GM12878 (cell line): ENCODE measurements at regions not wholly inside any gene's neighbourhood (a gene's known extent, or its start where the extent isn't known, plus 50 kb on each side); places are given as distances from the start of the nearest gene placed in this dataset.

Experiments used
- ATAC-seq: fragments of 200-7000 bp; cut with Tn5 transposase; 3 replicates; pipeline ENCODE4 v1.9.1; 2020; ENCODE audit warnings: mild to moderate bottlenecking, moderate library complexity
- BruUV-seq: library from RNA; stranded (reverse); fragments of 400-500 nt; replicated peaks from 2 replicates; lab custom pipeline; 2021; lab: Mats Ljungman, UMichigan
- CTCF ChIA-PET: fragments of 300-600 bp; sonication (Branson Sonifier 250); formaldehyde crosslinking; extraction: SDS; loops from one replicate; lab custom pipeline; 2021; ENCODE audit warnings: inconsistent platforms; lab: Yijun Ruan, JAX
- POLR2A ChIA-PET: fragments of 350-600 bp; formaldehyde crosslinking; extraction: SDS; loops from one replicate; lab custom pipeline; 2021; ENCODE audit warnings: inconsistent platforms; lab: Charles Lee
- RAD21 ChIA-PET: fragments of 300-600 bp; sonication (Branson Sonifier 250); formaldehyde crosslinking; loops from one replicate; lab custom pipeline; 2023; ENCODE audit warnings: antibody characterized with exemption; ENCODE audit not compliant: unreplicated experiment; lab: Charles Lee
- SMC1A ChIA-PET: fragments of 300-600 bp; sonication (Branson Sonifier 250); formaldehyde crosslinking; loops from one replicate; lab custom pipeline; 2023; ENCODE audit not compliant: unreplicated experiment, uncharacterized antibody; lab: Charles Lee
- DNase-seq: peaks from one replicate; pipeline ENCODE4 v3.0.0-alpha.2; 2011; ENCODE audit warnings: low read depth, low spot score
- FAIRE-seq: peaks from 3 replicates; lab custom pipeline; 2011; peaks lifted over from hg19 to GRCh38; lab: Jason Lieb, UNC
- H2AFZ ChIP-seq: 2 replicates; pipeline ENCODE4 v1.6.0; 2011; ENCODE audit warnings: low read depth, low read length, control low read depth; ENCODE audit not compliant: control insufficient read depth
- H3K27ac ChIP-seq: 2 replicates; pipeline ENCODE4 v1.5.1; 2011; ENCODE audit warnings: control low read depth; ENCODE audit not compliant: control insufficient read depth, insufficient read depth
- H3K27me3 ChIP-seq, 2 experiments: replicated peaks in 1 of 2; 2 replicates each; pipeline versions ENCODE4 v1.6.0 to v1.6.1; 2011; ENCODE audit warnings: low read length in 1 of 2; ENCODE audit not compliant: control insufficient read depth in 2 of 2, insufficient read depth in 2 of 2
- H3K36me3 ChIP-seq, 2 experiments: 2 replicates each; pipeline ENCODE4 v1.5.1; 2011; ENCODE audit warnings: low read length in 1 of 2; ENCODE audit not compliant: control insufficient read depth in 2 of 2, insufficient read depth in 2 of 2
- H3K4me1 ChIP-seq: 2 replicates; pipeline ENCODE4 v1.6.1; 2011; ENCODE audit warnings: mild to moderate bottlenecking, low read length, moderate library complexity, mixed read lengths; ENCODE audit not compliant: control insufficient read depth, insufficient read depth
- H3K4me2 ChIP-seq: 2 replicates; pipeline ENCODE4 v1.6.0; 2011; ENCODE audit warnings: control low read depth; ENCODE audit not compliant: control insufficient read depth, insufficient read depth
- H3K4me3 ChIP-seq: fragments of 200-600 bp; sonication (generic); 2 replicates; pipeline ENCODE4 v1.5.1; 2016
- H3K79me2 ChIP-seq: 2 replicates; pipeline ENCODE4 v1.6.0; 2011; ENCODE audit warnings: low read length; ENCODE audit not compliant: control insufficient read depth, insufficient read depth
- H3K9ac ChIP-seq: 2 replicates; pipeline ENCODE4 v1.8.0; 2011; ENCODE audit warnings: low read length, control low read depth, mixed read lengths; ENCODE audit not compliant: control insufficient read depth, insufficient read depth
- H3K9me3 ChIP-seq: replicated peaks from 3 replicates; pipeline ENCODE4 v1.5.1; 2011; ENCODE audit warnings: mild to moderate bottlenecking, low read length; ENCODE audit not compliant: control insufficient read depth, insufficient read depth
- H4K20me1 ChIP-seq: 2 replicates; pipeline ENCODE4 v1.6.0; 2011; ENCODE audit not compliant: control insufficient read depth, insufficient read depth
- BHLHE40 ChIP-seq, 2 experiments: fragments of 450-650 bp in 1 of 2; IDR thresholded peaks; 2 replicates each; pipeline ENCODE4 v1.6.1; 2011 to 2017; ENCODE audit warnings: low read depth in 2 of 2, borderline replicate concordance in 1 of 2, improper control_type of control experiment in 1 of 2, low read length in 1 of 2, mild to moderate bottlenecking in 1 of 2
- E2F4 ChIP-seq: IDR thresholded peaks from 2 replicates; pipeline ENCODE4 v1.6.1; 2012; ENCODE audit warnings: low read depth, low read length, improper control_type of control experiment
- FOXK2 ChIP-seq: fragments of 450-650 bp; IDR thresholded peaks from 2 replicates; pipeline ENCODE4 v1.6.1; 2017; ENCODE audit warnings: mild to moderate bottlenecking, moderate library complexity
- HDGF ChIP-seq: fragments of 450-650 bp; IDR thresholded peaks from 2 replicates; pipeline ENCODE4 v1.6.1; 2016; ENCODE audit warnings: antibody characterized with exemption
- RB1 ChIP-seq: fragments of 450-650 bp; formaldehyde crosslinking; IDR thresholded peaks from 2 replicates; pipeline ENCODE4 v1.6.1; 2017; ENCODE audit warnings: mild to moderate bottlenecking, borderline replicate concordance
- SIN3A ChIP-seq: IDR thresholded peaks from 2 replicates; pipeline ENCODE4 v1.6.1; 2012; ENCODE audit warnings: low read depth, low read length, improper control_type of control experiment
- SMC3 ChIP-seq: IDR thresholded peaks from 2 replicates; pipeline ENCODE4 v1.6.1; 2011; ENCODE audit warnings: low read length, improper control_type of control experiment, borderline replicate concordance
- SPI1 ChIP-seq: IDR thresholded peaks from 2 replicates; pipeline ENCODE4 v1.6.1; 2011; ENCODE audit warnings: low read depth, mild to moderate bottlenecking, low read length, moderate library complexity, borderline replicate concordance; ENCODE audit not compliant: insufficient read depth
- SUPT20H ChIP-seq: IDR thresholded peaks from 2 replicates; pipeline ENCODE4 v1.6.1; 2011; ENCODE audit warnings: low read depth, mild to moderate bottlenecking, low read length, moderate library complexity, borderline replicate concordance; ENCODE audit not compliant: control insufficient read depth
- WRNIP1 ChIP-seq: IDR thresholded peaks from 2 replicates; pipeline ENCODE4 v1.6.1; 2011; ENCODE audit warnings: low read depth, low read length, improper control_type of control experiment, borderline replicate concordance
- WGBS: methylation state at CpG from one replicate; pipeline ENCODE4 v1.1.6; 2016; ENCODE audit warnings: low lambda C conversion rate; ENCODE audit not compliant: insufficient replicate concordance, insufficient coverage; ENCODE audit errors: missing lambda C conversion rate; 5-methylcytosine and 5-hydroxymethylcytosine counted together
- in situ Hi-C: fragments of 300-500 bp; cut with MboI; formaldehyde crosslinking; loops from 9 replicates; pipeline ENCODE4 v1.14.3; 2018; ENCODE audit warnings: mixed read lengths
- intact Hi-C: fragments of 100-400 bp; cut with micrococcal nuclease; formaldehyde crosslinking; loops from one replicate; pipeline ENCODE4 v1.14.2; 2022; ENCODE audit not compliant: unreplicated experiment
- TF ChIP-seq, protein P1 (sequence below): fragments of 450-650 bp; IDR thresholded peaks from 2 replicates; pipeline ENCODE4 v1.6.1; 2017; ENCODE audit warnings: mild to moderate bottlenecking, low read depth, inconsistent platforms; ENCODE audit not compliant: poor library complexity, severe bottlenecking

GRCh38 chr10:71068861-71069271, 143.5 kb upstream of the UNC5B start:
- CTCF ChIA-PET = no interaction called here
- 60% methylated on average over 6 of the region's 6 CpGs for WGBS
- no peak overlapping the region for H3K4me3 ChIP-seq
- H3K36me3 ChIP-seq = no peaks in the 10 kb centered on the region
- SMC1A ChIA-PET = no interaction called here
- no peaks in the 10 kb centered on the region for H3K79me2 ChIP-seq
- H3K27ac ChIP-seq = no peak overlapping the region
- DNase-seq = no peak
- POLR2A ChIA-PET = no interaction called here
- H3K9ac ChIP-seq = no peak overlapping the region
- TF ChIP-seq SUPT20H (no peak), SIN3A (no peak), WRNIP1 (no peak), BHLHE40 (IDR thresholded peaks at IDR 0.05; ENCODE audit: borderline replicate concordance in 1 of 2, low read depth in 2 of 2, low read length in 1 of 2) (no peak), SMC3 (no peak), RB1 (no peak), E2F4 (no peak), SPI1 (no peak), FOXK2 (no peak), HDGF (no peak)
- TF ChIP-seq, protein P1, sequence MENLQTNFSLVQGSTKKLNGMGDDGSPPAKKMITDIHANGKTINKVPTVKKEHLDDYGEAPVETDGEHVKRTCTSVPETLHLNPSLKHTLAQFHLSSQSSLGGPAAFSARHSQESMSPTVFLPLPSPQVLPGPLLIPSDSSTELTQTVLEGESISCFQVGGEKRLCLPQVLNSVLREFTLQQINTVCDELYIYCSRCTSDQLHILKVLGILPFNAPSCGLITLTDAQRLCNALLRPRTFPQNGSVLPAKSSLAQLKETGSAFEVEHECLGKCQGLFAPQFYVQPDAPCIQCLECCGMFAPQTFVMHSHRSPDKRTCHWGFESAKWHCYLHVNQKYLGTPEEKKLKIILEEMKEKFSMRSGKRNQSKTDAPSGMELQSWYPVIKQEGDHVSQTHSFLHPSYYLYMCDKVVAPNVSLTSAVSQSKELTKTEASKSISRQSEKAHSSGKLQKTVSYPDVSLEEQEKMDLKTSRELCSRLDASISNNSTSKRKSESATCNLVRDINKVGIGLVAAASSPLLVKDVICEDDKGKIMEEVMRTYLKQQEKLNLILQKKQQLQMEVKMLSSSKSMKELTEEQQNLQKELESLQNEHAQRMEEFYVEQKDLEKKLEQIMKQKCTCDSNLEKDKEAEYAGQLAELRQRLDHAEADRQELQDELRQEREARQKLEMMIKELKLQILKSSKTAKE = no peak
- TF ChIP-seq, all 136 proteins: peak for 0
- RAD21 ChIA-PET = interaction anchor here (0.6 kb wide), 1 partner anchor 141 kb away, joined by 3 read pairs; no protein-coding TSS in a partner anchor
- in situ Hi-C loops = no loop called here
- no peaks in the 10 kb centered on the region; the same call in 1 of the 2 replicates for H4K20me1 ChIP-seq
- intact Hi-C loops = no loop called here
- no peaks in the 10 kb centered on the region for H3K9me3 ChIP-seq
- FAIRE-seq (no peak), ATAC-seq (no peak)
- no TSS peak for BruUV-seq
- no peak overlapping the region for H3K4me2 ChIP-seq
- peaks cover 0 to 6% of the 10 kb centered on the region in 2 experiments; a peak in 3 of 4 replicates for H3K27me3 ChIP-seq
- H3K4me1 ChIP-seq = no peaks in the 10 kb centered on the region
- H2AFZ ChIP-seq = no peak overlapping the region
